ENCODE measurements at regions not wholly inside any gene's neighbourhood (a gene's known extent, or its start where the extent isn't known, plus 50 kb on each side); places are given as distances from the start of the nearest gene placed in this dataset.
"Not testable (repeated sequence)": the region's sequence is repeated elsewhere in the genome, so short reads cannot be mapped to it uniquely, and the experiment has no call there.

- DNase-seq: no peak
Measured at GRCh38 chr7:115789901-115790300, 240.7 kb downstream of the TFEC start.

- DNase-seq: not testable (repeated sequence)
Measured at GRCh38 chr7:115789473-115789872, 241.1 kb downstream of the TFEC start.

GRCh38 chr7:115782696-115783490 is 247.7 kb downstream of the TFEC start:
- no peak for DNase-seq

GRCh38 chr7:115779561-115779960 is 251.0 kb downstream of the TFEC start:
- DNase-seq: no peak

- no peak for DNase-seq
Measured at GRCh38 chr7:115775981-115776380, 254.6 kb downstream of the TFEC start.

- no peak for DNase-seq
Measured at GRCh38 chr7:115763347-115763746, 267.2 kb downstream of the TFEC start.

- DNase-seq: no peak
Measured at GRCh38 chr7:115758025-115758424, 272.5 kb downstream of the TFEC start.

GRCh38 chr7:115754226-115754625 is 276.3 kb downstream of the TFEC start:
- DNase-seq: no peak

- DNase-seq: no peak
Measured at GRCh38 chr7:115749924-115750323, 280.6 kb downstream of the TFEC start.

GRCh38 chr7:115748123-115748738 is 282.3 kb downstream of the TFEC start:
- peak in 1 of 2 experiments; percentile 33 for DNase-seq

GRCh38 chr7:115747174-115747573 is 283.4 kb downstream of the TFEC start:
- DNase-seq: no peak

GRCh38 chr7:115740043-115740442 is 290.5 kb downstream of the TFEC start:
- no peak for DNase-seq

GRCh38 chr7:115734641-115735040 is 295.9 kb downstream of the TFEC start:
- DNase-seq: no peak

- no peak for DNase-seq
Measured at GRCh38 chr7:115731796-115732471, 298.6 kb downstream of the TFEC start.

GRCh38 chr7:115728518-115728917 is 302.0 kb downstream of the TFEC start:
- DNase-seq: no peak

GRCh38 chr7:115724400-115725056 is 306.0 kb downstream of the TFEC start:
- DNase-seq: no peak

GRCh38 chr7:115722302-115722977 is 308.1 kb downstream of the TFEC start:
- DNase-seq: no peak

- no peak for DNase-seq
Measured at GRCh38 chr7:115721293-115722217, 309.0 kb downstream of the TFEC start.

GRCh38 chr7:115719963-115720362 is 310.6 kb downstream of the TFEC start:
- DNase-seq: no peak

- no peak for DNase-seq
Measured at GRCh38 chr7:115709664-115710063, 320.9 kb downstream of the TFEC start.

GRCh38 chr7:115708013-115708341 is 322.6 kb downstream of the TFEC start:
- no peak for DNase-seq

All from SW 1271 (cell line).